ENCODE measurements at regions not wholly inside any gene's neighbourhood (a gene's known extent, or its start where the extent isn't known, plus 50 kb on each side); places are given as distances from the start of the nearest gene placed in this dataset.
A peak's percentile ranks its signal among the peaks of the same experiment; 100 is the strongest.

- DNase-seq: peak; percentile 76
Measured at GRCh38 chr11:86193297-86194095, 51.1 kb upstream of the EED start.

GRCh38 chr11:86192519-86193257 lies 51.9 kb upstream of the EED start:
- DNase-seq: no peak

GRCh38 chr11:86191874-86192273 lies 52.7 kb upstream of the EED start:
- no peak for DNase-seq

GRCh38 chr11:86187027-86187426 lies 57.5 kb upstream of the EED start:
- no peak for DNase-seq

GRCh38 chr11:86186386-86186785 lies 58.2 kb upstream of the EED start:
- no peak for DNase-seq

- no peak for DNase-seq
Measured at GRCh38 chr11:86185381-86185750, 59.2 kb upstream of the EED start.

GRCh38 chr11:86184728-86185380 lies 59.7 kb upstream of the EED start:
- no peak for DNase-seq

GRCh38 chr11:86183694-86184093 lies 60.9 kb upstream of the EED start:
- peak; percentile 70 for DNase-seq

- DNase-seq: peak; percentile 87
Measured at GRCh38 chr11:86182976-86183584, 61.5 kb upstream of the EED start.

GRCh38 chr11:86181379-86181778 lies 63.2 kb upstream of the EED start:
- DNase-seq: no peak

- no peak for DNase-seq
Measured at GRCh38 chr11:86180851-86181250, 63.7 kb upstream of the EED start.

- DNase-seq: no peak
Measured at GRCh38 chr11:86180423-86180822, 64.1 kb upstream of the EED start.

- no peak for DNase-seq
Measured at GRCh38 chr11:86179646-86180064, 64.9 kb upstream of the EED start.

GRCh38 chr11:86177302-86177701 lies 67.3 kb upstream of the EED start:
- DNase-seq: no peak

GRCh38 chr11:86176165-86176884 lies 68.2 kb upstream of the EED start:
- DNase-seq: peak; percentile 72

- no peak for DNase-seq
Measured at GRCh38 chr11:86175626-86176025, 68.9 kb upstream of the EED start.

- no peak for DNase-seq
Measured at GRCh38 chr11:86175191-86175590, 69.4 kb upstream of the EED start.

GRCh38 chr11:86174101-86175046 lies 70.2 kb upstream of the EED start:
- no peak for DNase-seq

GRCh38 chr11:86172894-86173293 lies 71.7 kb upstream of the EED start:
- DNase-seq: no peak

- no peak for DNase-seq
Measured at GRCh38 chr11:86171627-86172026, 72.9 kb upstream of the EED start.

- no peak for DNase-seq
Measured at GRCh38 chr11:86167499-86168164, 76.9 kb upstream of the EED start.
